SU-DHL-6 (cell line): ENCODE measurements at regions not wholly inside any gene's neighbourhood (a gene's known extent, or its start where the extent isn't known, plus 50 kb on each side); places are given as distances from the start of the nearest gene placed in this dataset.

Experiments
- H2AFZ ChIP-seq: fragments of 200-600 bp; sonication (generic); 2 replicates; pipeline ENCODE4 v1.6.1; 2014; ENCODE audit warnings: low read depth, mild to moderate bottlenecking, moderate library complexity, mixed read lengths, antibody characterized with exemption, low read length; ENCODE audit not compliant: severe bottlenecking
- H3F3A ChIP-seq: fragments of 200-600 bp; shearing (Covaris generic); 2 replicates; pipeline ENCODE4 v1.6.0; 2016; ENCODE audit warnings: antibody characterized with exemption, mild to moderate bottlenecking; ENCODE audit not compliant: insufficient read depth
- H3K27ac ChIP-seq: fragments of 200-600 bp; sonication (generic); 2 replicates; pipeline ENCODE4 v1.5.1; 2016; ENCODE audit warnings: low read depth, mild to moderate bottlenecking, low read length, moderate library complexity, mixed read lengths
- H3K27me3 ChIP-seq: fragments of 200-600 bp; sonication (generic), shearing (Covaris generic); 2 replicates; pipeline ENCODE4 v1.6.0; 2014; ENCODE audit warnings: mild to moderate bottlenecking, low read length
- H3K36me3 ChIP-seq: fragments of 200-600 bp; sonication (generic); 2 replicates; pipeline ENCODE4 v1.6.1; 2014; ENCODE audit warnings: mild to moderate bottlenecking, low read length, mixed read lengths
- H3K4me2 ChIP-seq: fragments of 300-600, 200-600 bp; shearing (Covaris generic), sonication (generic); 2 replicates; pipeline ENCODE4 v1.6.0; 2014; ENCODE audit warnings: low read length, low read depth, mild to moderate bottlenecking; ENCODE audit not compliant: poor library complexity, severe bottlenecking
- H3K4me3 ChIP-seq: fragments of 200-600 bp; sonication (generic); 2 replicates; pipeline ENCODE4 v1.5.1; 2014; ENCODE audit warnings: antibody characterized with exemption, low read length, mild to moderate bottlenecking, mixed read lengths; ENCODE audit not compliant: insufficient read depth, poor library complexity, severe bottlenecking
- H3K79me2 ChIP-seq: fragments of 200-600 bp; sonication (generic); 2 replicates; pipeline ENCODE4 v1.6.1; 2014; ENCODE audit warnings: mild to moderate bottlenecking, low read length, moderate library complexity; ENCODE audit not compliant: insufficient read depth
- H3K9ac ChIP-seq: fragments of 200-600 bp; sonication (generic); 2 replicates; pipeline ENCODE4 v1.7.0; 2014; ENCODE audit warnings: mild to moderate bottlenecking, low read length
- H3K9me2 ChIP-seq: fragments of 200-600 bp; sonication (generic); replicated peaks from 2 replicates; pipeline ENCODE4 v1.6.1; 2014; ENCODE audit warnings: low read length; ENCODE audit not compliant: insufficient read depth
- H3K9me3 ChIP-seq: fragments of 200-600 bp; sonication (generic); 2 replicates; pipeline ENCODE4 v1.6.1; 2014; ENCODE audit warnings: low read length, mixed read lengths; ENCODE audit not compliant: insufficient read depth
- H4K20me1 ChIP-seq: fragments of 200-600 bp; sonication (generic); 2 replicates; pipeline ENCODE4 v1.6.1; 2014; ENCODE audit warnings: low read depth, mild to moderate bottlenecking, antibody characterized with exemption, low read length, moderate library complexity, mixed read lengths
- EZH2phosphoT487 ChIP-seq: fragments of 200-600 bp; sonication (generic), shearing (Covaris generic); conservative IDR thresholded peaks from 2 replicates; pipeline ENCODE4 v1.6.1; 2018; ENCODE audit warnings: mild to moderate bottlenecking, antibody characterized with exemption, low read length, moderate library complexity, mixed read lengths
- TF ChIP-seq, protein P1 (sequence below): fragments of 200-600 bp; sonication (generic); IDR thresholded peaks from one replicate; pipeline ENCODE4 v1.5.1; 2017; ENCODE audit warnings: antibody characterized with exemption, mild to moderate bottlenecking, low read length, moderate library complexity; ENCODE audit not compliant: insufficient read depth, poor library complexity, severe bottlenecking

DNA sequence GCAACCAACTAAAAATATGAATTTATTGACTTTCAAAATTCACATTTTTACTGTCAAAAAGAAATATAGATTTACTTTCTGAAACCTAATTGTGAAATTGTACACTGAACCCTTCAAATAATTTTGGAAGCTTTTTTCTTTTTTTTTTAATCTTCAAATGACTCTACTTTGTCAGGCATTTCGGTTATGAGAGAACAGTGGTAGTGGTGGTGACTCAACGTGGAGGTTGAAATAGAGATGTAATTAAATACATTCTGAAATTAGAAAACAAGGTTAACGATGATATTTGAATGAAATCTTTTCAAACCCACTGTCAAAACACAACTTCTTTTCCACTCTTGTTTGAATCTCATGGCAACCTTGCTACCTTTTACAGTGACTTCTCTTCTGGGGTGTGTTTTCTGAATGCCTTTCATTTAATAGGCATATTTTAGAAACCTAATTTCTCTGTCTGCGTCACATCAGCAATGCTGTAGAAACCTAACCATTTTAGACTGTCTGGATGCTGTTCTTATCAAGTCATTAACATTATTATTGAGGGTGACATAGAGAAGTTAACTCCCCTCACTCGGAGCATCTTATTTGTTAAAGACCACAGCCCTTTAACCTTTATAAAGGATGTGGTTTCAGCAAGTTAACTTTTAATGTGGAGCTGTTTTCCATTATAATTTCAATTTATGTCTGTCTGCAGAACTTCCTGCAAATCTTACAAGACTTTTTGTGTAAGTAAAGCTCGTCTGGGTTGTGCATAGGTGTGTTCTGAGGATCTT lies 136.8 kb downstream of the PCDH7 start:
- Histone ChIP-seq H3K4me2 (no peak overlapping the region), H3K9me2 (no peaks in the 10 kb centered on the region)

DNA sequence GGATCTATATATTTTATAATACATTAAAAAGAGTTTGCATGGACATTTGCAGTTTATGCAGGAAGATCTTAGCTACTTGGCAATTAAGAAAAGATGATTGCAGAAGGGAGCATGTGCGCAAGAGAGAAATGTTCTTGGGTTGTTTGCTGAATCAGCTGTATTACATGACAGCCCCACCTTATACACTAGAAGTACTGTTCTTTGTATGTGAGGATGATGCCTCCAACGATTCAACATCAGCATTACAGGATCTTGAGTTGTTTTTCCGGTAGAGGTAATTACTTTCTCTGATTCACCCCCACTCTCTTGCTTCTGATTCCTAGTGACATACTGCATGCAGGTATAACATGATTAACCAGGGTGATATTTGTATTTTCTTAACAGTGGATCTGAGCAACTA lies 140.8 kb downstream of the PCDH7 start:
- no peaks in the 10 kb centered on the region for H4K20me1 ChIP-seq
- no peak overlapping the region for H3K9ac ChIP-seq
- no peaks in the 10 kb centered on the region for H3K9me2 ChIP-seq
- H3K36me3 ChIP-seq, result no peaks in the 10 kb centered on the region
- H3K4me3 ChIP-seq, result no peak overlapping the region
- H3K27me3 ChIP-seq, result no peaks in the 10 kb centered on the region
- no peaks in the 10 kb centered on the region for H3K79me2 ChIP-seq
- no peak for TF ChIP-seq EZH2phosphoT487
- TF ChIP-seq, protein P1, sequence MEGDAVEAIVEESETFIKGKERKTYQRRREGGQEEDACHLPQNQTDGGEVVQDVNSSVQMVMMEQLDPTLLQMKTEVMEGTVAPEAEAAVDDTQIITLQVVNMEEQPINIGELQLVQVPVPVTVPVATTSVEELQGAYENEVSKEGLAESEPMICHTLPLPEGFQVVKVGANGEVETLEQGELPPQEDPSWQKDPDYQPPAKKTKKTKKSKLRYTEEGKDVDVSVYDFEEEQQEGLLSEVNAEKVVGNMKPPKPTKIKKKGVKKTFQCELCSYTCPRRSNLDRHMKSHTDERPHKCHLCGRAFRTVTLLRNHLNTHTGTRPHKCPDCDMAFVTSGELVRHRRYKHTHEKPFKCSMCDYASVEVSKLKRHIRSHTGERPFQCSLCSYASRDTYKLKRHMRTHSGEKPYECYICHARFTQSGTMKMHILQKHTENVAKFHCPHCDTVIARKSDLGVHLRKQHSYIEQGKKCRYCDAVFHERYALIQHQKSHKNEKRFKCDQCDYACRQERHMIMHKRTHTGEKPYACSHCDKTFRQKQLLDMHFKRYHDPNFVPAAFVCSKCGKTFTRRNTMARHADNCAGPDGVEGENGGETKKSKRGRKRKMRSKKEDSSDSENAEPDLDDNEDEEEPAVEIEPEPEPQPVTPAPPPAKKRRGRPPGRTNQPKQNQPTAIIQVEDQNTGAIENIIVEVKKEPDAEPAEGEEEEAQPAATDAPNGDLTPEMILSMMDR, result no peak
- H3K9me3 ChIP-seq, result no peaks in the 10 kb centered on the region
- no peak overlapping the region for H2AFZ ChIP-seq
- no peak overlapping the region for H3K27ac ChIP-seq
- H3K4me2 ChIP-seq, result no peak overlapping the region
- H3F3A ChIP-seq, result no peaks in the 10 kb centered on the region

More for the DNA sequence above, 136.8 kb downstream of the PCDH7 start:
- TF ChIP-seq EZH2phosphoT487, result no peak
- TF ChIP-seq, protein P1, result no peak
- Histone ChIP-seq H3K9ac (no peak overlapping the region), H4K20me1 (no peaks in the 10 kb centered on the region), H3K27me3 (no peaks in the 10 kb centered on the region), H3K27ac (no peak overlapping the region), H3K9me3 (no peaks in the 10 kb centered on the region), H3K4me3 (no peak overlapping the region), H2AFZ (peak overlapping the region; percentile 65), H3K79me2 (no peaks in the 10 kb centered on the region), H3F3A (no peaks in the 10 kb centered on the region), H3K36me3 (no peaks in the 10 kb centered on the region)

- no peak overlapping the region for H3K4me2 ChIP-seq
- H3K79me2 ChIP-seq, result no peaks in the 10 kb centered on the region
- no peaks in the 10 kb centered on the region for H3F3A ChIP-seq
- no peak overlapping the region for H3K27ac ChIP-seq
- H3K27me3 ChIP-seq, result no peaks in the 10 kb centered on the region
- H2AFZ ChIP-seq, result no peak overlapping the region
- TF ChIP-seq EZH2phosphoT487, result no peak
- TF ChIP-seq, protein P1, result no peak
- H4K20me1 ChIP-seq, result no peaks in the 10 kb centered on the region
- H3K9me2 ChIP-seq, result no peaks in the 10 kb centered on the region
- H3K36me3 ChIP-seq, result no peaks in the 10 kb centered on the region
- H3K9ac ChIP-seq, result no peak overlapping the region
- H3K4me3 ChIP-seq, result no peak overlapping the region
- no peaks in the 10 kb centered on the region for H3K9me3 ChIP-seq
Measured at GRCh38 chr4:30862196-30862595, 142.0 kb downstream of the PCDH7 start.
